ENCODE measurements at regions not wholly inside any gene's neighbourhood (a gene's known extent, or its start where the extent isn't known, plus 50 kb on each side); places are given as distances from the start of the nearest gene placed in this dataset.

DNA sequence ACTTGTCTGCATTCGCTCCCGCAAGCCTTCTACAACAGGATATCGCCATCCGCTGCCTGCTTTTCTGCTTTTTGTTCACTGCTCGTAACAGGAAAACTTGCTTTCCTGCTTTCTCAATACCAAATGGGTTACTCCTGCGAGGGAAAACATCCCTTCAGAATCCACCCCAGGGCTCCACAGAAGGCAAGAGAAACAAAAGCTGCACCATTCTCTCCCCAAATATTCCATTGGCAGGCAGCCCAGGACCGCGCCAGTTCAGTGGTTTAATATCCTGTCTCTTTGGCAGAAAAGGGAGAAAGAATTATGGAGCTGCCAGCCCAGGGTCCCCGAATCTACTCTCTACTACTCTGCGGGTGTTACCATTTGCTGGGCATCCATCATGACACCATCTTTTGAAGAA lies 84.7 kb upstream of the DOCK9 start:
- CTCF ChIA-PET: no interaction called here
- peaks cover 7% of the 10 kb centered on the region for H3K4me1 Mint-ChIP-seq (ENCODE audit: low read depth, unreplicated experiment)
- DNase-seq: no peak
- peaks cover 7% of the 10 kb centered on the region for H3K9me3 Mint-ChIP-seq (ENCODE audit: low read depth, unreplicated experiment)
- no peaks in the 10 kb centered on the region for H3K27me3 Mint-ChIP-seq (ENCODE audit: unreplicated experiment)
- H3K36me3 Mint-ChIP-seq (ENCODE audit: insufficient read depth, unreplicated experiment): no peaks in the 10 kb centered on the region
- no peak overlapping the region for H3K27ac Mint-ChIP-seq (ENCODE audit: unreplicated experiment)
- no TSS peak for BruUV-seq (replicated peaks)
- TF ChIP-seq, protein P1, sequence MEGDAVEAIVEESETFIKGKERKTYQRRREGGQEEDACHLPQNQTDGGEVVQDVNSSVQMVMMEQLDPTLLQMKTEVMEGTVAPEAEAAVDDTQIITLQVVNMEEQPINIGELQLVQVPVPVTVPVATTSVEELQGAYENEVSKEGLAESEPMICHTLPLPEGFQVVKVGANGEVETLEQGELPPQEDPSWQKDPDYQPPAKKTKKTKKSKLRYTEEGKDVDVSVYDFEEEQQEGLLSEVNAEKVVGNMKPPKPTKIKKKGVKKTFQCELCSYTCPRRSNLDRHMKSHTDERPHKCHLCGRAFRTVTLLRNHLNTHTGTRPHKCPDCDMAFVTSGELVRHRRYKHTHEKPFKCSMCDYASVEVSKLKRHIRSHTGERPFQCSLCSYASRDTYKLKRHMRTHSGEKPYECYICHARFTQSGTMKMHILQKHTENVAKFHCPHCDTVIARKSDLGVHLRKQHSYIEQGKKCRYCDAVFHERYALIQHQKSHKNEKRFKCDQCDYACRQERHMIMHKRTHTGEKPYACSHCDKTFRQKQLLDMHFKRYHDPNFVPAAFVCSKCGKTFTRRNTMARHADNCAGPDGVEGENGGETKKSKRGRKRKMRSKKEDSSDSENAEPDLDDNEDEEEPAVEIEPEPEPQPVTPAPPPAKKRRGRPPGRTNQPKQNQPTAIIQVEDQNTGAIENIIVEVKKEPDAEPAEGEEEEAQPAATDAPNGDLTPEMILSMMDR (IDR thresholded peaks at IDR 0.05; ENCODE audit: unreplicated experiment): no peak
- intact Hi-C loops (cut with micrococcal nuclease; ENCODE audit: unreplicated experiment): no loop called here
- no peak overlapping the region for H3K4me3 Mint-ChIP-seq (ENCODE audit: low read depth, unreplicated experiment)

DNA sequence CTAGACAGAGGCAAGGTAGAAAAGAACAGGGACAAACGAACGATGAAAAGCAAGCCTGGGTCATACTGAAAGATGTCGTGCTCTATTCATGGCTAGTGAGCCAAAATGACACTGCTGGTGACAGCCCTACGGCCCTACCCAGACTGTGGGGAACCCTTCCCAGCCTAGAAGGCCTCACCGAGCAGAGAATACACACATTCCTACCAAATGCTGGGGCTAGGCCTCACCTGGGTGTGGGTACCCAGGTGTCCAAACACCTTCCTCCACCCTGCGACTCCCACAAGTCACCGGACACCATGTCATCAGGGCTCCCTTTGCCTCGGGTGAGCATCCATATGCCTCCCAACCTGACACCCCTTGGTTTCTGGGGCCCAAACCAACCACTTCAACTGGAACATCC lies 85.3 kb upstream of the DOCK9 start:
- intact Hi-C loops (cut with micrococcal nuclease; ENCODE audit: unreplicated experiment): no loop called here
- TF ChIP-seq, protein P1 (IDR thresholded peaks at IDR 0.05; ENCODE audit: unreplicated experiment): no peak
- CTCF ChIA-PET: no interaction called here
- BruUV-seq (replicated peaks): no TSS peak
- DNase-seq: no peak
- Mint-ChIP-seq H3K36me3 (ENCODE audit: insufficient read depth, unreplicated experiment) (no peaks in the 10 kb centered on the region), H3K4me1 (ENCODE audit: low read depth, unreplicated experiment) (peaks cover 7% of the 10 kb centered on the region), H3K4me3 (ENCODE audit: low read depth, unreplicated experiment) (no peak overlapping the region), H3K27me3 (ENCODE audit: unreplicated experiment) (no peaks in the 10 kb centered on the region), H3K9me3 (ENCODE audit: low read depth, unreplicated experiment) (peaks cover 7% of the 10 kb centered on the region), H3K27ac (ENCODE audit: unreplicated experiment) (no peak overlapping the region)

DNA sequence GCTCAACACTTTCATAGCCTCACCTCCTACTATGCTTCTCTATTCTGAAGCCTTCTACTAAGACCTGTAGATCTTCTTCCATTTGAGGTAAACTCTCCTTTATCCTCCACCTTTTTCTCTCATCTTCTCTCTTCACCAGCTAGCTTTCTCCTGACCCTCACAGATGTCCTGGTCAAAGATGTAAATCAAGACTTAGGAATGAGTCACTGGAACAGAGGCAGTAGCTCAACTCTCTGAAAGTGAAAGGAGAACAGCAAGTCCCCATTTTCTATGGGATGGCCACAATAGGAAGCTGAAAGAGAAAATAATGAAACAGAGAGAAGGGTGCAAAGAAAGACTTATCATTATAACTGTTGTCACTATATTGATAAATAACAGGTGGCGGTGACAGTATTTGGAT lies 86.1 kb upstream of the DOCK9 start:
- H3K27ac Mint-ChIP-seq (ENCODE audit: unreplicated experiment): no peak overlapping the region
- H3K4me1 Mint-ChIP-seq (ENCODE audit: low read depth, unreplicated experiment): peaks cover 7% of the 10 kb centered on the region
- intact Hi-C loops (cut with micrococcal nuclease; ENCODE audit: unreplicated experiment): no loop called here
- TF ChIP-seq, protein P1 (IDR thresholded peaks at IDR 0.05; ENCODE audit: unreplicated experiment): no peak
- DNase-seq: no peak
- H3K9me3 Mint-ChIP-seq (ENCODE audit: low read depth, unreplicated experiment): peaks cover 7% of the 10 kb centered on the region
- H3K36me3 Mint-ChIP-seq (ENCODE audit: insufficient read depth, unreplicated experiment): no peaks in the 10 kb centered on the region
- H3K27me3 Mint-ChIP-seq (ENCODE audit: unreplicated experiment): no peaks in the 10 kb centered on the region
- no TSS peak for BruUV-seq (replicated peaks)
- CTCF ChIA-PET: no interaction called here
- no peak overlapping the region for H3K4me3 Mint-ChIP-seq (ENCODE audit: low read depth, unreplicated experiment)

DNA sequence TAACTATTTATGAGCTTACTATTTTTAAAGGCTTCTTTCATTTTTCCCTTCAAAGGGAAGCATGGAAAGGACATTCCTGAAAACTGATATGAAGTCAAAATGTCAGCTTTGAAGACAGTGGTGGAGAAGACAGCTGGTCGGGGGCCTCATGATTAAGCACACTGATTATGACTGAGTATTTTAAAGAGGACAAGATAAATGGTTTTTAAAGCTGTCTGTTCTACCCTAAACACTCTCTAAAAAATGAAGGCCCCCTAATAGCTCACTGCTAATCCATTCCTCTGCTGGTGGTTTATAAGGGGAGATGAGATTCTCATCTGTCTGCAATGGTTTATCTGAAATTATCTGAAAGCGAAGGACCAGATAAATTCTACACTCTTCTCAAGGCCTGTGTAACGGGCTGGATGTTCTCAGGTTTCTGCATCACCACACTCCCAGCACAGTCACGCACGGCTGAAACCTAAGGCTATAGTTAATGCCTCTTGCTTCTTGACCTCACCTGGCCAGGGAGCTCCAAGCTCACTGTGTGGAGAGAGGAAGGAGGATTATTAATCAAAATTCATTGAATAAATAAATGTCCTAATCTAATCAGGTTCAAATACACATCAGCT lies 86.9 kb upstream of the DOCK9 start:
- CTCF ChIA-PET: no interaction called here
- TF ChIP-seq, protein P1 (IDR thresholded peaks at IDR 0.05; ENCODE audit: unreplicated experiment): no peak
- DNase-seq: no peak
- Mint-ChIP-seq H3K27me3 (ENCODE audit: unreplicated experiment) (no peaks in the 10 kb centered on the region), H3K36me3 (ENCODE audit: insufficient read depth, unreplicated experiment) (no peaks in the 10 kb centered on the region), H3K27ac (ENCODE audit: unreplicated experiment) (no peak overlapping the region), H3K4me1 (ENCODE audit: low read depth, unreplicated experiment) (peaks cover 7% of the 10 kb centered on the region), H3K4me3 (ENCODE audit: low read depth, unreplicated experiment) (no peak overlapping the region), H3K9me3 (ENCODE audit: low read depth, unreplicated experiment) (peaks cover 7% of the 10 kb centered on the region)
- intact Hi-C loops (cut with micrococcal nuclease; ENCODE audit: unreplicated experiment): no loop called here
- no TSS peak for BruUV-seq (replicated peaks)

Measured in Calu3 (cell line).